ENCODE measurements at regions not wholly inside any gene's neighbourhood (a gene's known extent, or its start where the extent isn't known, plus 50 kb on each side); places are given as distances from the start of the nearest gene placed in this dataset.

GRCh38 chr1:73804935-73805334, 393.0 kb downstream of the LRRIQ3 start:
- Histone ChIP-seq H3K79me2 (ENCODE audit: low read length) (no peaks in the 10 kb centered on the region), H3K4me2 (ENCODE audit: low read depth, low read length) (no peak overlapping the region), H2AFZ (ENCODE audit: low read length) (no peak overlapping the region), H3K27me3 (replicated peaks; ENCODE audit: insufficient read depth, low read length) (no peaks in the 10 kb centered on the region), H3F3A (ENCODE audit: insufficient read depth, low read length) (no peaks in the 10 kb centered on the region), H4K20me1 (ENCODE audit: insufficient read depth, low read length) (no peaks in the 10 kb centered on the region), H3K4me1 (ENCODE audit: low read length) (no peaks in the 10 kb centered on the region), H3K4me3 (ENCODE audit: low read length) (no peak overlapping the region), H3K9me3 (replicated peaks; ENCODE audit: insufficient read depth, low read length) (no peaks in the 10 kb centered on the region), H3K9ac (ENCODE audit: low read length) (no peak overlapping the region), H3K36me3 (replicated peaks; ENCODE audit: insufficient read depth, low read length) (no peaks in the 10 kb centered on the region), H3K9me2 (replicated peaks; ENCODE audit: insufficient read depth, low read length) (no peaks in the 10 kb centered on the region), H3K27ac (ENCODE audit: low read length) (no peak overlapping the region)
- TF ChIP-seq CTCF (IDR thresholded peaks at IDR 0.05; ENCODE audit: low read length), result no peak
- no peak for TF ChIP-seq EZH2 (optimal IDR thresholded peaks at IDR 0.05; ENCODE audit: low read depth, low read length)
- TF ChIP-seq EZH2phosphoT487 (IDR thresholded peaks at IDR 0.05; ENCODE audit: low read length), result no peak
- no peak for DNase-seq

- Histone ChIP-seq H3K9me3 (replicated peaks; ENCODE audit: insufficient read depth, low read length) (no peaks in the 10 kb centered on the region), H3K27me3 (replicated peaks; ENCODE audit: insufficient read depth, low read length) (no peaks in the 10 kb centered on the region), H3K4me3 (ENCODE audit: low read length) (no peak overlapping the region), H3K36me3 (replicated peaks; ENCODE audit: insufficient read depth, low read length) (no peaks in the 10 kb centered on the region), H3K4me1 (ENCODE audit: low read length) (no peaks in the 10 kb centered on the region), H3K79me2 (ENCODE audit: low read length) (no peaks in the 10 kb centered on the region), H3K9me2 (replicated peaks; ENCODE audit: insufficient read depth, low read length) (no peaks in the 10 kb centered on the region), H3K9ac (ENCODE audit: low read length) (no peak overlapping the region), H3F3A (ENCODE audit: insufficient read depth, low read length) (no peaks in the 10 kb centered on the region), H3K4me2 (ENCODE audit: low read depth, low read length) (no peak overlapping the region), H4K20me1 (ENCODE audit: insufficient read depth, low read length) (no peaks in the 10 kb centered on the region), H2AFZ (ENCODE audit: low read length) (no peak overlapping the region), H3K27ac (ENCODE audit: low read length) (no peak overlapping the region)
- no peak for DNase-seq
- TF ChIP-seq EZH2 (optimal IDR thresholded peaks at IDR 0.05; ENCODE audit: low read depth, low read length) (no peak), CTCF (IDR thresholded peaks at IDR 0.05; ENCODE audit: low read length) (no peak), EZH2phosphoT487 (IDR thresholded peaks at IDR 0.05; ENCODE audit: low read length) (no peak)
These were observed 394.6 kb downstream of the LRRIQ3 start for GRCh38 chr1:73803380-73803779.

- no peaks in the 10 kb centered on the region for H3F3A ChIP-seq (ENCODE audit: insufficient read depth, low read length)
- H3K9ac ChIP-seq (ENCODE audit: low read length), result no peak overlapping the region
- no peak for DNase-seq
- no peaks in the 10 kb centered on the region for H4K20me1 ChIP-seq (ENCODE audit: insufficient read depth, low read length)
- no peak overlapping the region for H2AFZ ChIP-seq (ENCODE audit: low read length)
- no peaks in the 10 kb centered on the region for H3K9me3 ChIP-seq (replicated peaks; ENCODE audit: insufficient read depth, low read length)
- H3K27ac ChIP-seq (ENCODE audit: low read length), result no peak overlapping the region
- no peaks in the 10 kb centered on the region for H3K79me2 ChIP-seq (ENCODE audit: low read length)
- no peaks in the 10 kb centered on the region for H3K4me1 ChIP-seq (ENCODE audit: low read length)
- no peak overlapping the region for H3K4me3 ChIP-seq (ENCODE audit: low read length)
- H3K9me2 ChIP-seq (replicated peaks; ENCODE audit: insufficient read depth, low read length), result no peaks in the 10 kb centered on the region
- no peak overlapping the region for H3K4me2 ChIP-seq (ENCODE audit: low read depth, low read length)
- TF ChIP-seq EZH2 (optimal IDR thresholded peaks at IDR 0.05; ENCODE audit: low read depth, low read length), result no peak
- TF ChIP-seq CTCF (IDR thresholded peaks at IDR 0.05; ENCODE audit: low read length), result no peak
- TF ChIP-seq EZH2phosphoT487 (IDR thresholded peaks at IDR 0.05; ENCODE audit: low read length), result no peak
- H3K27me3 ChIP-seq (replicated peaks; ENCODE audit: insufficient read depth, low read length), result no peaks in the 10 kb centered on the region
- H3K36me3 ChIP-seq (replicated peaks; ENCODE audit: insufficient read depth, low read length), result no peaks in the 10 kb centered on the region
These were observed 396.0 kb downstream of the LRRIQ3 start for GRCh38 chr1:73801912-73802429.
